ENCODE measurements at regions not wholly inside any gene's neighbourhood (a gene's known extent, or its start where the extent isn't known, plus 50 kb on each side); places are given as distances from the start of the nearest gene placed in this dataset.
"Not testable (repeated sequence)": the region's sequence is repeated elsewhere in the genome, so short reads cannot be mapped to it uniquely, and the experiment has no call there.

- DNase-seq (ENCODE audit: insufficient read length) = no peak
- TF ChIP-seq POLR2AphosphoS5 (IDR thresholded peaks at IDR 0.05; ENCODE audit: low read depth, low read length) (no peak), POLR2A (IDR thresholded peaks at IDR 0.05; ENCODE audit: low read depth, low read length) (no peak), TAF1 (IDR thresholded peaks at IDR 0.05; ENCODE audit: borderline replicate concordance, low read depth, low read length) (no peak)
- no peak for FAIRE-seq
Measured at GRCh38 chr11:25436326-25436725, 895.6 kb upstream of the ANO3 start.

DNA sequence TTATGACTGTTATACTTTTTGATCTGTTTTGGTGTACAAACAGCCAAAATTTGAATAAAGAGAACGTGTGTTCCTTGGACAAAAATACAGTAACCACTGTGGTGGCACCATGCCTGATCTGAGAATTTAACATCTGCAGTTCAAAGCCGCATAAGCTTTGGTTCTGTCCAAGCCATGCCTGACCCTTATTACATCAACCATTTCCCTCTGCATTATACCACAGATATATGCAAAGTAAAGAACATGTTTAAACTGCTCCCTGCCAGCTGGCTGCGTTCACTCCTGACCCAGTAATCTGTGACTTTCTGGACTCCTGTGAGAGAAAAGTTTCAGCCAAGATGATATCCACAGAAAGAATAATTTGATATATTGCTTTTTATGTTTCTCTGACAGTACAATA lies 890.5 kb upstream of the ANO3 start:
- no peak for TF ChIP-seq TAF1 (IDR thresholded peaks at IDR 0.05; ENCODE audit: borderline replicate concordance, low read depth, low read length)
- TF ChIP-seq POLR2AphosphoS5 (IDR thresholded peaks at IDR 0.05; ENCODE audit: low read depth, low read length) = no peak
- TF ChIP-seq POLR2A (IDR thresholded peaks at IDR 0.05; ENCODE audit: low read depth, low read length) = no peak
- DNase-seq (ENCODE audit: insufficient read length) (no peak), FAIRE-seq (no peak)

- FAIRE-seq (no peak), DNase-seq (ENCODE audit: insufficient read length) (no peak)
- no peak for TF ChIP-seq TAF1 (IDR thresholded peaks at IDR 0.05; ENCODE audit: borderline replicate concordance, low read depth, low read length)
- TF ChIP-seq POLR2A (IDR thresholded peaks at IDR 0.05; ENCODE audit: low read depth, low read length) = no peak
- no peak for TF ChIP-seq POLR2AphosphoS5 (IDR thresholded peaks at IDR 0.05; ENCODE audit: low read depth, low read length)
Measured at GRCh38 chr11:25449091-25449490, 882.8 kb upstream of the ANO3 start.

DNA sequence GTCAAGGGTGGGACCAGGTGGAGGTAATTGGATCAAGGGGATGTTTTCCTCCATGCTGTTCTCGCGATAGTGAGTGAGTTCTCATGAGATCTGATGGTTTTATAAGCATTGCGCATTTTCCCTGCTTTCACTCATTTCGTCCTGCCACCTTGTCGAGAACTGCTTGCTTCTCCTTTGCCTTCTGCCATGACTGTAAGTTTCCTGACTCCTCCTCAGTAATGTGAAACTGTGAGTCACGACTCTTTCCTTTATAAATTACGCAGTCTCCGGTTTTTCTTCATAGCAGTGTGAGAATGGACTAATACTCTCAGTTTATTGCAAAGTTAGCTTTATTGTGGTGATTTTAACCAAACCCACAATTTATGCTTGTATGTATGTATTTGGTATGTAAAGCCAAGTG lies 878.5 kb upstream of the ANO3 start:
- no peak for DNase-seq (ENCODE audit: insufficient read length)
- TF ChIP-seq POLR2A (IDR thresholded peaks at IDR 0.05; ENCODE audit: low read depth, low read length) (no peak), TAF1 (IDR thresholded peaks at IDR 0.05; ENCODE audit: borderline replicate concordance, low read depth, low read length) (no peak), POLR2AphosphoS5 (IDR thresholded peaks at IDR 0.05; ENCODE audit: low read depth, low read length) (no peak)
- FAIRE-seq = no peak

- no peak for DNase-seq (ENCODE audit: insufficient read length)
- no peak for FAIRE-seq
- TF ChIP-seq POLR2A (IDR thresholded peaks at IDR 0.05; ENCODE audit: low read depth, low read length) (no peak), TAF1 (IDR thresholded peaks at IDR 0.05; ENCODE audit: borderline replicate concordance, low read depth, low read length) (no peak), POLR2AphosphoS5 (IDR thresholded peaks at IDR 0.05; ENCODE audit: low read depth, low read length) (no peak)
Measured at GRCh38 chr11:25456211-25456610, 875.7 kb upstream of the ANO3 start.

- TF ChIP-seq POLR2AphosphoS5 (IDR thresholded peaks at IDR 0.05; ENCODE audit: low read depth, low read length) (no peak), POLR2A (IDR thresholded peaks at IDR 0.05; ENCODE audit: low read depth, low read length) (no peak), TAF1 (IDR thresholded peaks at IDR 0.05; ENCODE audit: borderline replicate concordance, low read depth, low read length) (no peak)
- DNase-seq (ENCODE audit: insufficient read length) = no peak
- no peak for FAIRE-seq
Measured at GRCh38 chr11:25483915-25484635, 847.9 kb upstream of the ANO3 start.

GRCh38 chr11:25485315-25485714 lies 846.6 kb upstream of the ANO3 start:
- DNase-seq (ENCODE audit: insufficient read length) (no peak), FAIRE-seq (no peak)
- TF ChIP-seq POLR2AphosphoS5 (IDR thresholded peaks at IDR 0.05; ENCODE audit: low read depth, low read length) = no peak
- TF ChIP-seq POLR2A (IDR thresholded peaks at IDR 0.05; ENCODE audit: low read depth, low read length) = no peak
- TF ChIP-seq TAF1 (IDR thresholded peaks at IDR 0.05; ENCODE audit: borderline replicate concordance, low read depth, low read length) = no peak

DNA sequence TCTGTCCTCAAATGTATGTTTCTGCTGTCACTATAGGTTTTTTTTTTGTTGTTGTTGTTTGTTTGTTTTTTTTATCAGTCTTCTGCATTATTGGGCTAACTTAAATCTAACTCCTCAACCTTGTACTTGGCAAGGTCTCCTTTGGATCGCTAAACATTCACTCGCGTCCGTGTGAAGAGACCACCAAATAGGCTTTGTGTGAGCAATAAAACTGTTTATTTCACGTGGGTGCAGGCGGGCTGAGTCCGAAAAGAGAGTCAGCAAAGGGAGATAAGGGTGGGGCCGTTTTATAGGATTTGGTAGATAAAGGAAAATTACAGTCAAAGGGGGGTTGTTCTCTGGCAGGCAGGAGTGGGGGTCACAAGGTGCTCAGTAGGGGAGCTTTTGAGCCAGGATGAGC lies 845.6 kb upstream of the ANO3 start:
- FAIRE-seq; DNase-seq (ENCODE audit: insufficient read length): not testable (repeated sequence)

DNA sequence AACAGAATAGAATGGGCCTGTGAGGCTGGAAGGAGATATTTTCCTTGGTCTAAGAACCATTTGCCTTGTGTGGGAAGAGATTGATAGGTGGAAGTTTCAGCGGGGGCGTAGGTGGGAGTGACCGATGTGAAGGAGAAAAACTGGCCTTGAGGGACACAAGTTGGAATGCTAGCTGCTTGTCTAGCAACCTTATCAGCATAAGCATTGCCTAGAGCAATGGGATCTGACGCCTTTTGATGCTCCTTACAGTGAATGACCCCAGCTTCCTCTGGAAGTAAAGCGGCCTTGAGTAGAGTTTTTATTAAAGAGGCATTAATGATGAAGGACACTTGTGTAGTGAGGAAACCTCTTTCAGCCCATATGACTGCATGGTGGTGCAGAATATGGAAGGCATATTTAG lies 843.8 kb upstream of the ANO3 start:
- FAIRE-seq; DNase-seq (ENCODE audit: insufficient read length): not testable (repeated sequence)

DNA sequence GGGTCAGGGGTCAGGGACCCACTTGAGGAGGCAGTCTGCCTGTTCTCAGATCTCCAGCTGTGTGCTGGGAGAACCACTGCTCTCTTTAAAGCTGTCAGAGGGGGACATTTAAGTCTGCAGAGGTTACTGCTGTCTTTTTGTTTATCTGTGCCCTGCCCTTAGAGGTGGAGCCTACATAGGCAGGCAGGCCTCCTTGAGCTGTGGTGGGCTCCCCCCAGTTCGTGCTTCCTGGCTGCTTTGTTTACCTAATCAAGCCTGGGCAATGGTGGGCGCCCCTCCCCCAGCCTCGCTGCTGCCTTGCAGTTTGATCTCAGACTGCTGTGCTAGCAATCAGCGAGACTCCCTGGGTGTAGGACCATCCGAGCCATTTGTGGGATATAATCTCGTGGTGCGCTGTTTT lies 830.5 kb upstream of the ANO3 start:
- not testable (repeated sequence) for DNase-seq (ENCODE audit: insufficient read length); FAIRE-seq

DNA sequence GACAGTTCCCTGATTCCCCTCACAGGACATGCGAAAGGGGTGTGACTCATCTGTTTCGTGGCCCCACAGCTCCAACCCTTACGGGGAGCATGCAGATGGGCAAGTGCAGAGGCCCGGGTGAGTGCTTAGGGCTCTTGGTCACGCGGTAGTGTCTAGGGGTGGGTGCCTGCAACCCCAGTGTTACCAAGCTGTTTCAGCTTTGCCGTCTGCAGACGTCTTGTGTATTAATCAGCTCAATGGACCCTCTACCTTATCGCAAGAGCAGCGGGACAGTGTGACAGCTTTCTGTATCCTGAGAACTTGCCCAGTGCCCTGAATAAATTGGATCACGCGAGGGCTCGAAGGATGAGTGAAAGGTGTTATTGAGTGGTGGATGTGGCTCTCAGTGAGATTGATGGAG lies 816.4 kb upstream of the ANO3 start:
- DNase-seq (ENCODE audit: insufficient read length) (no peak), FAIRE-seq (no peak)

GRCh38 chr11:25520459-25520858 lies 811.5 kb upstream of the ANO3 start:
- TF ChIP-seq POLR2A (IDR thresholded peaks at IDR 0.05; ENCODE audit: low read depth, low read length) = no peak
- TF ChIP-seq POLR2AphosphoS5 (IDR thresholded peaks at IDR 0.05; ENCODE audit: low read depth, low read length) = no peak
- FAIRE-seq = no peak
- no peak for DNase-seq (ENCODE audit: insufficient read length)

More for the DNA sequence above, 816.4 kb upstream of the ANO3 start:
- TF ChIP-seq POLR2A (IDR thresholded peaks at IDR 0.05; ENCODE audit: low read depth, low read length) (no peak), TAF1 (IDR thresholded peaks at IDR 0.05; ENCODE audit: borderline replicate concordance, low read depth, low read length) (no peak), POLR2AphosphoS5 (IDR thresholded peaks at IDR 0.05; ENCODE audit: low read depth, low read length) (no peak)

DNA sequence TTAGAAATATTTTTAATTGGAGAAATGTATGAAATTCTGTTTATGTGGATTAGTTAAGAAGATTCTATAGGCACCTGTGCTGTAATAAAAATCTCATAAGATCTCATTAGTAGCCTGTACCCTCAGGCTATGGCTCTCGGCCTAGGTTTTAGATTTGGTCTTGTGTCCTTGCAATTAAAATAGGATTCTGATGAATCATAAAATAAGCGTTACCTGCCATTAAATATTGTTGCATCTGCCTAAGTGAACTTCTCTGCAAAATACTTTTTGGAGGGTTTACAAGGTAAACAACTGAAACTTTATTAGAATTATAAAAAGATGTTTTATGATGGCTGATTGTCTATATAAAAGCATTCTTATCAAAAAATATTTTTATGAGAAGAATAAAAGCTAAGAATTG lies 804.1 kb upstream of the ANO3 start:
- no peak for FAIRE-seq
- no peak for TF ChIP-seq POLR2A (IDR thresholded peaks at IDR 0.05; ENCODE audit: low read depth, low read length)
- TF ChIP-seq POLR2AphosphoS5 (IDR thresholded peaks at IDR 0.05; ENCODE audit: low read depth, low read length) = no peak
- no peak for TF ChIP-seq TAF1 (IDR thresholded peaks at IDR 0.05; ENCODE audit: borderline replicate concordance, low read depth, low read length)
- no peak for DNase-seq (ENCODE audit: insufficient read length)
